Hypothalamus (tissue), 51 donors: ENCODE measurements at regions not wholly inside any gene's neighbourhood (a gene's known extent, or its start where the extent isn't known, plus 50 kb on each side); places are given as distances from the start of the nearest gene placed in this dataset.

ENCODE experiments used
- DNase-seq, 51 donors: peaks; one replicate each; lab custom pipeline; 2025; lab: John Stamatoyannopoulos, UW

DNA sequence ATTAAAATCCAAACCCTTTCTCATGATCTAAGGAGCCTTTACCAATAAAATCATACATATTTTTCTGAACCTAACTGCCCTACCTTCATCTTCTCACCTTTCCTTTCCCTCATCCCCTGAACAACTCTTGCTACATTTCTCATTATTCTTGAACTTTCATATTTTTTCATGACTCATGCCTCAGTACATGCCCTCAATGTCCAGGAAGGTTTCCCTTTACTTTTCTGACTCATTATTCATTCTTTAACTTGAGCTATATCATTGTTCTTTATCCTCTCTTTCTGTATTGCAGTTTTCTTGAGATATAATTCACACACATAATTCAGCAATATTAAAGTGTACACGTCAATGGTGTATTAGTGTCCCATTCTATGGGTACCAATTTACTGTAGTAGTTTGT is 231.0 kb downstream of the ALG10B start:
- DNase-seq: no peak

DNA sequence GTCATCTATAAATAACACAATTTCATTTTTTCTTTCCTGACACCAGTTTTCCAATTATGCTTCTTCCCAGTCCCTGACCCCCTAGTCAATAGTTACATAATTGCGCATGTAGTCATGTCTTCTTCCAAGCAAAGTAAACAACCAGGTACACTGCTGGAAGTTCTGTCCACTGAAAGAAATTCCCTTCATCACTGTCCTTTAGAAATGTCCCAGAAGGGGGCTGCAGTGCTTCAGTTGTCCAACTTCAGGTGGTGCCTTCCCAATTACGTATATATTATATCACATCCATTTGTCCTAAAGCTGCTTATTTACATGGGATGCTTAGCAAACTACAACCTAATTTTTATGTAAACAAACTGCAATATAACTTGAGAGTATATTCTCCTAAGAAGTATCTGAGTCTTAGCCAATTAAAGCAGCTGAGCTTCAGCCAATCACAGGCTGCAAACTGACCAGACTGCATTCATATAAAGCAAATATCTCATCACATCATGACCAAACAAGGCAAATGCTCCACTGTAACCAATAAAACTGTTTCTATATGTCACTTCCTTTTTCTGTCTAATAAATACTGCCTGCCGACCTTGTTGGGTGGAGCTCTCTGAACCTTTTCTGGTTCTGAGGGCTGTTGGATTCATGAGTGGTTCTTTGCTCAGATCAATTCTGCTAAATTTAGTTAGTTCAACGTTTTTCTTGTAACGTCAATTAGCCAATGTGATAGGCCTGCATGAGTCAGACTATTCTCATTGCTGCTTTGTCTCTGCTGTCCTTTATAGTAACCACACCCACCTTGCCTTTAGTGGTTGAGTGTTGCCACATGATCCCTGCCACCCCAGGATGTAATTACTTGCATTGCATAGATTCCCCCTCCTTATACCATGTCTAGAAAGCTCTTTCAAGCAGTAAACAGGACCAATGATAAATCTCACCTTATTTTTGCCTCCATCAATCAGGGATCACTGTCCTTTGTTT is 239.3 kb downstream of the ALG10B start:
- no peak for DNase-seq

DNA sequence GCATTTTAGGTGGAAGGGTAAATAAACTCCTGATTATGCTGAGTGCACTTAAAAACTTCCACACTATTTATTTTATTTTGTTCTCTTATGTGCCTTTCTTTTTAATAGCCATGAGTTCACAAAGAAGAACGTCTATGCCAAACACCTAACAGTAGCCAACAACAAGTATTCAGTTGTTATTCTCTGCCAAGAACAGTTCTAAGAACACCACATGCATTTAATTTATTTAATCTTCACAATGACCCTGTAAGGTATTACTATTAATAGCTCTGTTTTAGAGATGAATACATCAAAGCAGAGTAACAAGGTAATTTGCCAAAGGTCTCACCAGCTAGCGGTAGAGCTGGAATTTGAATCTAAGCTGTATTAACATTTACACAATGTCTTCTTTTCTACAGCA is 240.1 kb downstream of the ALG10B start:
- DNase-seq: no peak

DNA sequence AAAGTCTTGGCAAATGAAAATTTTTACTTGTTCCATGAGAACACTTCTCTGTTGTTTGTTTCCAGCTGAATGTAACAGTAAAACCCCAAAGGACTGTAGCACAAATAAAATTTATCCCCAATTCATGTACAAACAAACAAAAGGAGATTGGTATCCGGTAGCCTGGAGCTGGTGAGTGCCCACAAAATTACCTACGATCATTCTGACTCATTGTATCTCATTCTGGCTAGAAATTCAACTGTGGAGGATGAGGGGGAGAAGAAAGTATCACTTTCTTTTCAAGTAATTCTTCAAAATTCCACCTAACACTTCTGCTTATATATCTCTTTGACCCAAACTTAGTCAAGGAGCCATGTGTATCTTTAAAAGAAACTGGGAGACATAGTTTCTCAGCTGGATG is 268.5 kb downstream of the ALG10B start:
- no peak for DNase-seq

DNA sequence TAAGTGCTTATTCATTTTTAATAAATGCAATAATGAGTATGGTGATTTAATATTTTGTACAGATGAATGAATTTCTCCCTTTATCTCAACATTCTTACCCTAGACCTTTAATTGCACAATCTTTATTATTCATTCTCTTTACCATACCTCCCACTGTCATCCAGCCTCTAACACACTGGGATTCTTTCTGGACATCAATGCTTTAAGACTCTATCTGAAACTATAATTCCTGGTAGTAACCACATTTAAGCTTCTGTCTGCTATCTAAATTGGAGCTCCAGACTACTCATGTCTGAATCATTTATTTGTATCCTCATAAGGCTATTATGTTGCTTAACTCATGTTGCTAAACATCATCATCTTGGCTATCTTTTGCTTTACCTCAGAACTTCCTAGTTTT is 270.2 kb downstream of the ALG10B start:
- DNase-seq: no peak

DNA sequence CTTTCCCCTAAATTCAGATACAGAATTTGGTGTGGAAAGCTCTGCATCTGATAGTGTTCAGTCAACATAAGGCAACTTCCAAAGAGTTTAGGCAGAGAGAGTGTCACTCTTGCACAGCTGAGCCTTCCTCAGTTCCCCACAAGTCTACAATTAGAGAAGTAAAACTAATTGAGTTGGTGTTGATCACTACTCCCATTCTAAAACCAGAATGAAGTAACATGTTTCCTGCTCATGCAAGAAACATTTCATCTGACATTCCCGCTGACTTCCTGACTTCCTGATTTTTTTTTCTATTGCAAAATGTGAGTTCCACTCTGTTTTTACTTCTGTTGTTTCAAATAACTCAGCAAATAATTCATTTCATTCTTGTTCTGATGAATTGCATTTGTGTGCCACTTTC is 271.0 kb downstream of the ALG10B start:
- no peak for DNase-seq

DNA sequence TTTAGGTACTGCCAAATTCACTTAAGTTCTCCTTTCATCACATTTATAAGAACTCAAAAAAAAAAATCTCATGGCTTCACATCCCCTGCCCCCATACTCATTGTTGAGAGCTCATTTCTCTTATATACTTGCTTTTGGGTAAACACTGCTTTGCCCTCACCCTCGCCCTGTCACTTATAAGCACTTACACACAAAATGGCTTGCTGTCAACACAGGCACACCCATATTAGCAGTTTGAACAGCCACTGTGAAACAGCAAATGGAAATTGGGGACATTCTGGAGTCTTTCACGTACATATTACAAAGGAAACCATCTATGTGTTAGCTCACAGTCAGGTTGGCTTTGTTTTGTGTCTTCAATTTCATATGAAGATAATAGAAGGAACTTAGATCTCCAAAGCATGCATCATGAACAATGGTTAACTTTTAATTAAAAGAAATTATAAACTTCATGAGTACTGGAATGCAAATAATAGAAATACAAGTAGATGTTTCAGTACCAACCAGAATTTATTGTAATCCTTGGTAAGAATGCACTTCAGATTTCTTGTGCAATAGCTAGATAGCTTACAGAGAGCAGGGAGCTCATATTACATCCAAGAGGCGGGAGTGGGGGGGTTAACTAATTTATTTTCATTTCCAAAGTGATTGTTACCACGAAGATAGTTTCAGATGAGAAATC is 272.2 kb downstream of the ALG10B start:
- DNase-seq: no peak

DNA sequence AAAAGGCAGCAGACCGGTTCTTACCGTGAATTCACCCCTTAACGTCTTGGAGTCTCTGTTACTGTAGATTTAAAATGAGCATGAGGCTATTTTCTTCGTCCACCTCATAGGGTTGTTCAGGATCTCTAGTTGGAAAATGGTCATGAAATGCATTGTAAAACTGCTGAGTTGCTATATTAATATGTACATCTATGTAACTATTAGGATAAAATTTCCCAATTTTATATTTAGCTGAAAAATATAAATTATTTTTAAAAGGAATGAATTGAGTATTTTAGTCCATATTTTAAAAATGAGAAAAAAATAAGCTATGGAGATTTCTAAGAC is 272.7 kb downstream of the ALG10B start:
- no peak for DNase-seq

DNA sequence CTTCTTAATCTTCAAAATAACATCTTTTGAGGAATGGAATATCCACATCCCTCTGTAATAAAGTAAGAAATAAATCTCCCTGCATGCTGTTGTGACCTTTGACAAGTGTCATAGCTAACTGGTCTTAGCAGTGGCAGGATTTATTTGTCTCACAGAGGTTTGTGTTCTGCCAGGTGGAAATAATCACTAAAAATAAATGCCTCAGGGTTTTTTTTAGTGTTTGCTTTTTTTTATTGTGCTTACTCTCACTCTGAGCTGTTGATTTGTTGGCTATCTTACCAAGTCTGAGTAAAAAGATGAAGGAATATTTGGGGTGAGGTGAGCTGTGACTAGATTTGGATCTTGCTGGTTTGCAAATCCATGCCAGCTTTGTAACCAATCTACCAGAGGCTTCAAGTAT is 285.4 kb downstream of the ALG10B start:
- DNase-seq: no peak
